ENCODE measurements at regions not wholly inside any gene's neighbourhood (a gene's known extent, or its start where the extent isn't known, plus 50 kb on each side); places are given as distances from the start of the nearest gene placed in this dataset.

GRCh38 chr5:115379622-115380344 lies 83.3 kb upstream of the CCDC112 start:
- intact Hi-C loops (cut with DNase I), result loop anchor here (10.0 kb wide), 1 partner anchor 205 kb away; no protein-coding TSS in a partner anchor
- DNase-seq, result no peak

DNA sequence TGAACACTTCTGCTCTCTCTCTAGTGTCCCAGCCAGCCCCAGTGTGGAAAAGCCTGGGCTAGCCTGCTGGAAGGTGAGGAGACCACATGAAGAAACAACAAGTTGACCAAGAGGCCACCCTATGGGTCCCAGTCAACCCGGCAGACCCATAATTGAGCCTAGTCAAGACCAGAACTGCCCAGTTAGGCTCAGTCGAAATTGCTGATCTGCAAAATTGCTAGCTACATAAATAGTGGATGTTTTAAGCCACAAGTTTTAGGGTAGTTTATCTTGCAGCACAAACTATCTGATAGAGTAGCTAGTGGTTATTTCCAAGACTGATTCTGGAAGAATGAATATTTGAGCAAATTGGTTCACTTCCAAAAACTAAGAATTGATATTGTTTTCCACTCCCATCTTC lies 82.3 kb upstream of the CCDC112 start:
- DNase-seq, result no peak
- intact Hi-C loops (cut with DNase I), result loop anchor here (10.0 kb wide), 1 partner anchor 206 kb away; no protein-coding TSS in a partner anchor

DNA sequence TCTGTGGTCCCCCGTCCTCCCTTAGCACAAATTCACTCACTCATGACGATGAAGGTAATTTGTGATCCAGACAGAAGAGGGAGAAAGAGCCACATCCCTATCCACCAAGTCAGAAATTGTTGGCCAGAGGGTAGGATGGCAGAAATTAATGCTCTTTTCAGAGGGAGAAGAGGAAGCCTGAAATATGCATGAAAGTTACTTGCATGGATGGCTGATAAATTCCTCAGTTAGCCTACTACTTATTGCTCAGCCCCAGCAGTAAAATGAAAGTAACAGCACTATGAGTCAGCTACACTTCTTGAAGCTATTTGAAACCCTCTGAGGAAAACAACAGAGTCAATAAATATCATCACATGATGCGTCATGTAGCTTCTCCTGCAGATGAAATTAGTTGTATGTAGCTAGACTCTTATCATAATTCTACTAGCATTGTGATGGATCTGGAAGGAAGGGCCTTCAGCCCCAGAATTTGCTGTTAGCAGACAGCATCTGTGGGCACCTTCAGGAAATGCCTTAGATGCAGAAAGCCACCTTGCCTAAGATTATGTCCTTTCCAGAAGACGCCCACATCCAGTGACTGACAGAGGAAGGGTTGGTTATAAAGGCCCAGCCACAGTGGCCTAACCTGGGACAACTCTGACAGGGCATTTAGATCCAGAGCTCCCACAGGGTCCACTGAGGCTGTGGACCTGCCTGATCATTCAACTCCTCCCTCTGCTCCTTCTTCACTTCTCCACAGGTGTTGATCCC lies 81.2 kb upstream of the CCDC112 start:
- DNase-seq, result no peak
- intact Hi-C loops (cut with DNase I), result loop anchor here (10.0 kb wide), 1 partner anchor 207 kb away; no protein-coding TSS in a partner anchor

GRCh38 chr5:115375893-115376292 lies 79.4 kb upstream of the CCDC112 start:
- intact Hi-C loops (cut with DNase I), result loop anchor here (10.0 kb wide), 1 partner anchor 209 kb away; no protein-coding TSS in a partner anchor
- no peak for DNase-seq

DNA sequence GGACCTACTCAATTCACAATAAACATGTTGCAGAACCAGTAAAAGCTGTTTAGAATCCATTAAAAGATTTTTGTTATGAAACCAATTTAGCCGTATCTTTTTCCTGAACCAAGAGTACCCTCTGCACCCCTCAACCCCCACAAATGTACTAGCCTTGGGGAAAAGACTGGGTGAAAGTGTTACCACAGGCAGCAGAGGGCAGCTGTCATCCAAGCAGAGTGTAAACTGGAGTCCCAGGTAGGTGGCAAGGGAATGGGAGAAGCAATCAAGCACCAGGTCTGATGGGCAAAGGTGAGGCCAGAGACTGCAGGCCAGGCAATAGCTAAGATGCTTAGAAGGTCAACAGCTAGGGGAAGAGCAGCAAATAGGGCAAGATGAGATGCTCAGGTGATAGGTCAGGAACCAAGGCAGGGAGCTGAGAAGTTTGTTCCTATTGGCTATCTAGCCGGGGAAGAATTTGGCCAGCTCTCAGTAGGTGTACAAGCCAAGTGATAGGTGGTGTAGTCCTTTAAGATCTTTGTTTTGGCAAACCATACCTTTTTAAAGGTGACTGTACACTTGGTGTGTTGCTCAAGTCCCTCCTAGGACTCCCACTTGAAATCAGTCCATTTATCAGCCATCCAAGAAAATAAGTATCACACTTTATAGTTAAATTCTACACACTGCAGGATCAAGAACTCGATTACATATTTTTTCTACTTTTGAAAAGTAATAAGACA lies 77.8 kb upstream of the CCDC112 start:
- intact Hi-C loops (cut with DNase I), result loop anchor here (10.0 kb wide), 1 partner anchor 211 kb away; no protein-coding TSS in a partner anchor
- DNase-seq, result no peak

GRCh38 chr5:115372146-115372545 lies 75.7 kb upstream of the CCDC112 start:
- intact Hi-C loops (cut with DNase I), result loop anchor here (10.0 kb wide), 1 partner anchor 213 kb away; no protein-coding TSS in a partner anchor
- DNase-seq, result no peak

- no peak for DNase-seq
- intact Hi-C loops (cut with DNase I), result loop anchor here (10.0 kb wide), 1 partner anchor 215 kb away; no protein-coding TSS in a partner anchor
Observed at GRCh38 chr5:115369430-115370144, 73.1 kb upstream of the CCDC112 start.

DNA sequence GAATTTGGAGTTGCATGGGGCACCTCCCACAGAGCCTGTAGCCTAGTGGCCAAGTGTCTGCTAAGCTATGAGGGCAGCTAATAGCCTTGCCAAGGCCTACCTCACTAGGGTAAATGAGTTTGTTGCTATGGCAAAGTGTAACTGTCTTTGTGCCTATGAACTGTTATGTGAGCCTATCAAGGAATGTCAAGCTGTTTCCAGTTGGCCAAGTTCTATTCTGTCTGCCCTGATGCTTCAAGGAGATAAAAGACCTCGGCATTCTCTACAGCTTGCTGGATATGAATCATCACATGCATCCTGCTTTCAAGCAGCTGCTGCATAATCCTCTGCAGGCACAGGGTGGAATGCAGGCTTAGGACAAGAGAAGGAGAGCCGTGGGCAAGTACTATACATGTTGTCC lies 69.8 kb upstream of the CCDC112 start:
- intact Hi-C loops (cut with DNase I), result no loop called here
- peak in 1 of 10 donors; percentile 28 for DNase-seq

DNA sequence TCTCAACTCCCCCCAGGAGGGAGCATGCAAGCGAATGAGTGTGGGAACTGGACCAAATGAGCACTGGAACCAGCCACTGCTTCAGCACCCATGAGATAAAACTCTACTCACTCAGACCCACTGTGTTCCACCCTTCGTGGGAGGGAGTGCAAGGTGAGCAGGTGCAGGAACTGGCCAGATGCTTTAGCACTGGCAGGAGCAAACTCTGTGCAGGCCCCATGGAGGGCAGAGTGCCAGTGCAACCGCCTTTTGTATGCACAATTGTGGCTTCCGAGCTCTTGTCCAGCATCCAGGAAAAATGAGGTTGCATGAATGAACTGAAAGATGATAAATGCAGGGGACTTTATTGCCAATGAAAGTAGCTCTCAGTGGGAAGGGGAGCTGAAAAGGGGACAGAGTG lies 67.4 kb upstream of the CCDC112 start:
- intact Hi-C loops (cut with DNase I), result no loop called here
- DNase-seq, result no peak

DNA sequence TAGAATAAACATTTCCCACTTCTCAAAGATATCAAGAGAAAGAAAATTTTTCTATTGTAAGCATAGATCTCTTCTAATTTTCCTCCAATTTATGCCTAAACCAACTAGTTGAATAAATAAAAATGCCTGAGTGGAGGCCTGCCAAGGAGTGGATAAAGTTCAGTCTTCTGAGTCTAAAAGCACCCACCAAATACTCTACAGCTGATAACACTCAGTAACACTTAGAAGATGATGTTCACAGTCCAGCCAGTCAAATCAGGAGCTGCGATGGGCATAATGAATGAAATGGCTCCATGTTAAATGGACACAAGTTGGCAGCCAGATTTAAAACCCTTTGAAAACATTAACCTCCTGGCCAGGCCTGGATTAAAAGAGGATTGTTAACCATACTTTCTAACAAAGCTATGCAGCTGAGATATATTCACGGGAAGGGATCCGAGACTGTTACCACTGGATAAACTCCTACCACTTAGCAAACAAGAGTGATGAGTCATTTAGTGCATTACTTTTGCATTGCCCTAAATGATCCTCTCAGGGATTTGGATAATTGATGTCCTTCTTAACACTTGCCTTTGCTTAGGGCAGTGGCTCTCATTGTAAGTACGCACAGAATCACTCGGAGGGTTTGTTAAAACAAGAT lies 63.7 kb upstream of the CCDC112 start:
- intact Hi-C loops (cut with DNase I), result no loop called here
- DNase-seq, result no peak

GRCh38 chr5:115355767-115356381 lies 59.4 kb upstream of the CCDC112 start:
- DNase-seq, result no peak
- intact Hi-C loops (cut with DNase I), result no loop called here

GRCh38 chr5:115355095-115355494 lies 58.6 kb upstream of the CCDC112 start:
- intact Hi-C loops (cut with DNase I), result no loop called here
- no peak for DNase-seq

DNA sequence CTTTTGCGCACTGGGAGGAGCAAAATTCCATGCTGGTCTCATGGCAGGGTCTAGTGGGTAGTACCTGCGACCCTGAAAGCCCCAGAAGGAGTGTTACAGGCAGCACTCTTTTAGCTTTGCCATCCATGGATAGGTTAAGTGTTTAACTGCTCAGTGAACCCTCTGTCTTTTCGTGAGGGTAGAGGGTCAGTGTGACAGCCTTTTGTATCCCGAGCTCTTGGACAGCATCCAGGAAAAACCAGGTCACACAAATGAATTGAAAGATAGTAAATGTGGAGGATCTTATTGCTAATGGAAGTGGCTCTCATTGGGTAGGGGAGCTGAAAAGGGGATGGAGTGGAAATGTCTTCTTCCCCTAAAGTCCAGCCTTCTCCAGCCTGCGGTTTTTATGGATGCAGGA lies 57.8 kb upstream of the CCDC112 start:
- intact Hi-C loops (cut with DNase I), result no loop called here
- DNase-seq, result no peak

DNA sequence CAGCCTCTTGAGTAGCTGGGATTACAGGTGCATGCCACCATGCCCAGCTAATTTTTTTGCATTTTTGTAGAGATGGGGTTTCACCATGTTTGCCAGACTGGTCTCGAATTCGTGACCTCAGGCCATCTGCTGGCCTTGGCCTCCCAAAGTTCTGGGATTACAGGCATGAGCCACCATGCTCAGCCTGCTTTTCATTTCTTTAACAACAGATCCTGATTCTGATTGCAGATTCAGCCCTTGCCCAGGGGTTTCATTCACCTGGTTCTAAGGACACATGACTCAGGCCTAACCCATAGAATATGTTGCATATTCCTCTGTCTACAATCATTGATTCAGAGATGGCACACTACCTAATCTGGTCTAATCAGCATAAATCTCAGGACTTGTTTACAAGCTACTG lies 56.1 kb upstream of the CCDC112 start:
- intact Hi-C loops (cut with DNase I), result no loop called here
- DNase-seq, result no peak

DNA sequence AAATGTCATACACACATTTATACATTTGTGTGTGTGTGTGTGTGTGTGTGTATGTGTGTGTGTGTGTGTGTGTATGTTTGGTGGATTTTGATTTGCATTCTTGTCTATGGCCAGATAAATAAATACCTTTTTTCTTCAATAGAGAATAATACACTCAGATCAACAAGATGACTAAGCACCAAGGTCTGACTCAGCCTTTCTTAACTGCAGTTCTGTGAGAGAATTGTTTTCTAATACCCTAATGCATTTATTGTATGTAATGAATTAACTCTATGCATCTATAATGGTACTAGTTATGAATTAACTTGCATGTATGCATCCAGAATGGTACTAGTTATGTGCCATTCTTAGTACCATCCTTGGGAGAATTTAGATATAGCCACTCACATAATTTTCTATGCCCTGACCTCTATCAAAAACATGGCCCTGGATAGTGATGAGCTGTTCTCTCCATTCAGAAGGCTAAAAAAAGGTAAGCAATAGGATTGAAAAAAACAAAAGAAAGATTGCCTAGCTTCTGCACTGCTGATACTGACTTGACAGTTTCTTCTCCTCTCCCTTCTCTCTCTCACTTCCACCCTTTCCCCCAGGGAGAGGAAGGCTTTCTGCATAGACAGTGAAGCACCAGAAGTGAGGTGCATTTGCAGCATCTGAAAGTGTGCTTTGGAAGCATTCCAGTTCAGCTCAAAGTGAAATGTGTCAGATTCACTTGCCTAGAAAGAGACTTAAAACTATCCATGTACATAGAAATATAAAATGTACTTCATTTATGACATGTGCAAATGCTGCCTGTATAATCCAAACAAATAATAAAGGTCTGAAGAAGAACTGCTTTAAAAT lies 55.1 kb upstream of the CCDC112 start:
- DNase-seq, result no peak
- intact Hi-C loops (cut with DNase I), result no loop called here

DNA sequence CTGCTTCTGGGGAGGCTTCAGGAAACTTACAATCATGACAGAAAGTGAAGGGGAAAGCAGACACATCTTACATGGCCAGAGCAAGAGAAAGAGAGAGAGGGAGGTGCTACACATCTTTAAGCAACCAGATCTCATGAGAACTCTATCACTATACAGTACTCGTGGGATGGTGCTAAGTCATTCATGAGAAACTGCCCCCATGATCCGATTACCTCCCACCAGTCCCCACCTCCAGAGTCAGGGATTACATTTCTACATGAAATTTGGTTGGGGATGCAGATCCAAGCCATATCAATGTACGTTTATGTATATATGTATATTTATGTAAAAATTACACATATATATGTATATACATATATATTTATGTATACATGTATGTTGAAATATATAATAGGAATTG lies 54.4 kb upstream of the CCDC112 start:
- DNase-seq, result no peak
- intact Hi-C loops (cut with DNase I), result no loop called here

GRCh38 chr5:115349001-115349817 lies 52.8 kb upstream of the CCDC112 start:
- no peak for DNase-seq
- intact Hi-C loops (cut with DNase I), result no loop called here

- no peak for DNase-seq
- intact Hi-C loops (cut with DNase I), result no loop called here
Observed at GRCh38 chr5:115348175-115348574, 51.7 kb upstream of the CCDC112 start.
